H1 (cell line): ENCODE measurements at regions not wholly inside any gene's neighbourhood (a gene's known extent, or its start where the extent isn't known, plus 50 kb on each side); places are given as distances from the start of the nearest gene placed in this dataset.

Source experiments
- CTCF ChIA-PET: fragments of 300-600 bp; sonication (Branson Sonifier 250); formaldehyde crosslinking; loops from one replicate; lab custom pipeline; 2021; ENCODE audit not compliant: partially characterized antibody; lab: Charles Lee
- POLR2A ChIA-PET: fragments of 300-600 bp; sonication (Branson Sonifier 250); formaldehyde crosslinking; loops from one replicate; lab custom pipeline; 2021; ENCODE audit warnings: inconsistent platforms; ENCODE audit not compliant: partially characterized antibody; lab: Charles Lee
- DNase-seq, 2 experiments: peaks; one replicate each; pipeline versions ENCODE4 v3.0.0 to v3.0.0-alpha.2; 2010 to 2022; ENCODE audit warnings: low spot score in 2 of 2, low read depth in 1 of 2, mixed read lengths in 1 of 2
- FAIRE-seq: peaks from 2 replicates; lab custom pipeline; 2011; peaks lifted over from hg19 to GRCh38; lab: Jason Lieb, UNC
- H2AFZ ChIP-seq: 2 replicates; pipeline ENCODE4 v1.8.1; 2012; ENCODE audit warnings: low read length, inconsistent platforms
- H2AK5ac ChIP-seq: 2 replicates; pipeline ENCODE4 v1.6.1; 2013; ENCODE audit warnings: low read depth, low read length
- H2BK120ac ChIP-seq: replicated peaks from 2 replicates; pipeline ENCODE3; 2013; ENCODE audit warnings: low read depth, low read length, inconsistent platforms
- H2BK12ac ChIP-seq: 2 replicates; pipeline ENCODE4 v1.6.1; 2013; ENCODE audit warnings: low read depth, low read length
- H2BK15ac ChIP-seq: 2 replicates; pipeline ENCODE4 v1.6.1; 2013; ENCODE audit warnings: low read length
- H2BK20ac ChIP-seq: 2 replicates; pipeline ENCODE4 v1.6.1; 2013; ENCODE audit warnings: low read length
- H2BK5ac ChIP-seq: 2 replicates; pipeline ENCODE4 v1.6.1; 2013; ENCODE audit warnings: low read depth, low read length
- H3K14ac ChIP-seq: 2 replicates; pipeline ENCODE4 v1.6.1; 2013; ENCODE audit warnings: inconsistent platforms; ENCODE audit not compliant: insufficient read length
- H3K18ac ChIP-seq: 2 replicates; pipeline ENCODE4 v1.6.1; 2013; ENCODE audit warnings: low read length; ENCODE audit errors: extremely low read depth
- H3K23ac ChIP-seq: 2 replicates; pipeline ENCODE4 v1.6.1; 2013; ENCODE audit warnings: inconsistent platforms; ENCODE audit not compliant: insufficient read length
- H3K23me2 ChIP-seq: 2 replicates; pipeline ENCODE4 v1.6.1; 2013; ENCODE audit warnings: low read depth, low read length
- H3K27ac ChIP-seq: 2 replicates; pipeline ENCODE4 v1.6.1; 2011; ENCODE audit warnings: low read depth, low read length, inconsistent platforms
- H3K27me3 ChIP-seq, 4 experiments: replicated peaks in 1 of 4; 1 replicate in 1 of 4; 2 replicates in 3 of 4; pipeline versions ENCODE4 v1.6.1 to v1.8.1; 2011 to 2013; ENCODE audit warnings: low read length in 3 of 4, mild to moderate bottlenecking in 3 of 4, inconsistent platforms in 2 of 4, mixed read lengths in 2 of 4, moderate library complexity in 1 of 4; ENCODE audit not compliant: control insufficient read depth in 3 of 4, insufficient read depth in 3 of 4; ENCODE audit errors: extremely low read depth in 1 of 4
- H3K36me3 ChIP-seq, 4 experiments: 2 replicates each; pipeline versions ENCODE4 v1.6.1 to v1.8.1; 2011 to 2013; ENCODE audit warnings: mild to moderate bottlenecking in 4 of 4, low read length in 3 of 4, moderate library complexity in 2 of 4, control low read depth in 1 of 4, inconsistent platforms in 1 of 4; ENCODE audit not compliant: insufficient read depth in 4 of 4, control insufficient read depth in 2 of 4
- H3K4ac ChIP-seq: replicated peaks from 2 replicates; pipeline ENCODE3; 2013; ENCODE audit warnings: low read length, low read depth, mixed read lengths, inconsistent platforms; ENCODE audit not compliant: insufficient read length
- H3K4me1 ChIP-seq, 4 experiments: replicated peaks in 1 of 4; 1 replicate in 1 of 4; 2 replicates in 3 of 4; pipeline versions ENCODE4 v1.6.1 to v1.8.1; 2011 to 2013; ENCODE audit warnings: low read length in 3 of 4, inconsistent platforms in 2 of 4, mixed read lengths in 1 of 4; ENCODE audit not compliant: insufficient read depth in 4 of 4, control insufficient read depth in 3 of 4
- H3K4me2 ChIP-seq, 2 experiments: 2 replicates each; pipeline versions ENCODE4 v1.6.1 to v1.8.1; 2011 to 2013; ENCODE audit warnings: low read depth in 2 of 2, low read length in 2 of 2, control low read depth in 1 of 2, inconsistent platforms in 1 of 2, mild to moderate bottlenecking in 1 of 2; ENCODE audit not compliant: insufficient read depth in 1 of 2
- H3K4me3 ChIP-seq, 4 experiments: fragments of 200-600, 300-600 bp in 1 of 4; sonication (generic), shearing (Covaris generic), sonication (Bioruptor Twin) in 1 of 4; 2 replicates each; pipeline versions ENCODE4 v1.5.1 to v1.8.1; 2011 to 2016; ENCODE audit warnings: low read length in 4 of 4, low read depth in 3 of 4, control low read depth in 2 of 4, inconsistent platforms in 2 of 4, mild to moderate bottlenecking in 2 of 4, mixed read lengths in 1 of 4, moderate library complexity in 1 of 4; ENCODE audit not compliant: insufficient read depth in 2 of 4; ENCODE audit errors: extremely low read depth in 1 of 4
- H3K56ac ChIP-seq: replicated peaks from 2 replicates; pipeline ENCODE3; 2013; ENCODE audit warnings: low read depth, mild to moderate bottlenecking, mixed read lengths, low read length, inconsistent platforms; ENCODE audit not compliant: insufficient read length
- H3K79me1 ChIP-seq: 2 replicates; pipeline ENCODE4 v1.6.1; 2013; ENCODE audit warnings: low read depth, low read length, control low read depth
- H3K79me2 ChIP-seq, 2 experiments: 2 replicates each; pipeline versions ENCODE4 v1.6.1 to v1.8.1; 2012 to 2013; ENCODE audit warnings: low read length in 2 of 2, mild to moderate bottlenecking in 2 of 2, inconsistent platforms in 1 of 2; ENCODE audit not compliant: insufficient read depth in 2 of 2, control insufficient read depth in 1 of 2
- H3K9ac ChIP-seq, 4 experiments: replicated peaks in 1 of 4; 1 replicate in 1 of 4; 2 replicates in 3 of 4; pipeline versions ENCODE4 v1.6.1 to v1.8.1; 2011 to 2013; ENCODE audit warnings: low read depth in 3 of 4, low read length in 3 of 4, control low read depth in 2 of 4, mild to moderate bottlenecking in 2 of 4, moderate library complexity in 2 of 4, inconsistent platforms in 1 of 4; ENCODE audit errors: extremely low read depth in 1 of 4
- H3K9me3 ChIP-seq, 2 experiments: 2 replicates each; pipeline versions ENCODE4 v1.6.1 to v1.8.1; 2012 to 2013; ENCODE audit warnings: mild to moderate bottlenecking in 2 of 2, moderate library complexity in 2 of 2, control low read depth in 1 of 2, inconsistent platforms in 1 of 2, low read depth in 1 of 2, low read length in 1 of 2, mixed read lengths in 1 of 2; ENCODE audit not compliant: insufficient read depth in 2 of 2
- H4K20me1 ChIP-seq, 2 experiments: replicated peaks in 1 of 2; 2 replicates each; pipeline versions ENCODE3 to v1.8.1; 2011 to 2013; ENCODE audit warnings: inconsistent platforms in 2 of 2, low read length in 2 of 2, mild to moderate bottlenecking in 1 of 2; ENCODE audit not compliant: insufficient read depth in 2 of 2, control insufficient read depth in 1 of 2
- H4K5ac ChIP-seq: 2 replicates; pipeline ENCODE4 v1.6.1; 2013; ENCODE audit warnings: low read length, low read depth, mixed read lengths, inconsistent platforms; ENCODE audit not compliant: insufficient read length
- H4K8ac ChIP-seq: 2 replicates; pipeline ENCODE4 v1.8.0; 2013; ENCODE audit warnings: mild to moderate bottlenecking, moderate library complexity, low read length, inconsistent platforms; ENCODE audit not compliant: insufficient read depth; ENCODE audit errors: extremely low read depth
- H4K91ac ChIP-seq: replicated peaks from 2 replicates; pipeline ENCODE3; 2013; ENCODE audit warnings: low read length, mixed read lengths, inconsistent platforms; ENCODE audit not compliant: insufficient read length
- BACH1 ChIP-seq: IDR thresholded peaks from 2 replicates; pipeline ENCODE4 v1.6.1; 2012; ENCODE audit warnings: low read length, improper control_type of control experiment
- FOSL1 ChIP-seq: IDR thresholded peaks from 2 replicates; pipeline ENCODE4 v1.6.1; 2011; ENCODE audit warnings: mild to moderate bottlenecking, low read depth, low read length, moderate library complexity; ENCODE audit not compliant: insufficient read depth
- GTF2F1 ChIP-seq: IDR thresholded peaks from 2 replicates; pipeline ENCODE4 v1.6.1; 2012; ENCODE audit warnings: low read depth, low read length, improper control_type of control experiment, borderline replicate concordance
- NANOG ChIP-seq: IDR thresholded peaks from 2 replicates; pipeline ENCODE4 v1.6.1; 2011; ENCODE audit warnings: low read length, low read depth, mild to moderate bottlenecking, inconsistent platforms; ENCODE audit not compliant: insufficient read depth, poor library complexity, severe bottlenecking
- RFX5 ChIP-seq: IDR thresholded peaks from 2 replicates; pipeline ENCODE4 v1.6.1; 2011; ENCODE audit warnings: low read depth, low read length, improper control_type of control experiment, borderline replicate concordance
- SUZ12 ChIP-seq: fragments of 200-600 bp; sonication (generic); IDR thresholded peaks from 2 replicates; pipeline ENCODE4 v1.6.1; 2012; ENCODE audit warnings: mild to moderate bottlenecking, inconsistent platforms, low read length, moderate library complexity, mixed read lengths
- TAF7 ChIP-seq: optimal IDR thresholded peaks from 2 replicates; pipeline ENCODE3; 2011; ENCODE audit warnings: low read depth, mild to moderate bottlenecking, inconsistent platforms, low read length, moderate library complexity, borderline replicate concordance
- WGBS, 2 experiments: shearing (Covaris generic) in 1 of 2; methylation state at CpG; one replicate each; pipeline versions ENCODE4 v1.1.6 to v1.1.7; 2013 to 2015; ENCODE audit warnings: low lambda C conversion rate in 2 of 2, mixed read lengths in 2 of 2, inconsistent platforms in 1 of 2, low coverage in 1 of 2, missing lambda C conversion rate in 1 of 2; ENCODE audit not compliant: insufficient replicate concordance in 2 of 2, insufficient coverage in 1 of 2, insufficient read length in 1 of 2; ENCODE audit errors: extremely low coverage in 1 of 2, missing lambda C conversion rate in 1 of 2; 5-methylcytosine and 5-hydroxymethylcytosine counted together
- TF ChIP-seq, protein P1 (sequence below): IDR thresholded peaks from 2 replicates; pipeline ENCODE4 v1.6.1; 2011; ENCODE audit warnings: low read depth, mild to moderate bottlenecking, low read length; ENCODE audit not compliant: insufficient read depth
- TF ChIP-seq, protein P2 (sequence below): IDR thresholded peaks from 2 replicates; pipeline ENCODE4 v1.6.1; 2011; ENCODE audit warnings: low read length, improper control_type of control experiment
- TF ChIP-seq, protein P3 (sequence below): IDR thresholded peaks from 2 replicates; pipeline ENCODE4 v1.6.1; 2012; ENCODE audit warnings: low read length, inconsistent platforms

DNA sequence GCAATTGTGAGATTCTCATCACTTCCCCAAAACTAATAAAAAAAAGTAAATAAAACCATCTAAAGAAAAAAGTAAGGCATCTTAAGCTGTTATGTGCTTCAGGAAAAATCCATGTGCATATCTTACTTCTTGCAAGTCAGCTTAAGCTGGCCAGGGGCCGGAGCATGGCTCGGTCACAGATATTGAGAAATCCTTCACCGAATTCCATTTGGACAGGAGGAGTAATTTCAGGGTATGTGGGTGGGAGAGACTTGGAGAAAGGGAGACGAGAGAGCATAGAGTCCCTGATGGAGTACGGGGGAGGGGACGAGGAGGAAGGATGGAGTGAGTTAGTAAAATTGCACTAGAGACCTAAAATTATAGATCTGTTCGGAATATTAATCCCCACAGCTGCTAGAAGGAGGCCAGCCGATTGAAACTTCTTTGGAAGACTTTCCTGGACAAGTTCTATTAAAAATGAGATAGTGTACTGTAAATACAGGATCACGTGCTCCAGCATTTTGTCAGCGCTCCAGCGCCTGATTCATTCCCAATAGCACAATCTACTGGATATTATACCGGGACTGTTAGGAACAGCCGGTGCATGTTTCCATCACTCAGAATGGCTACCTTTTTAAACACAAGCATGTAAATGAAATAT, 438.5 kb downstream of the ZNF516 start:
- no peak overlapping the region for H4K91ac ChIP-seq
- H3K56ac ChIP-seq = no peak overlapping the region
- no peaks in the 10 kb centered on the region for H3K4me1 ChIP-seq
- H3K79me1 ChIP-seq = no peaks in the 10 kb centered on the region
- H3K9me3 ChIP-seq = no peaks in the 10 kb centered on the region
- H3K9ac ChIP-seq = no peak overlapping the region
- H2BK20ac ChIP-seq = no peak overlapping the region
- no peak overlapping the region for H4K5ac ChIP-seq
- no peaks in the 10 kb centered on the region for H3K27me3 ChIP-seq
- H2BK12ac ChIP-seq = no peak overlapping the region
- ChIA-PET CTCF (interaction anchor here (0.6 kb wide), 1 partner anchor 268 kb away, joined by 3 read pairs; no protein-coding TSS in a partner anchor), POLR2A (no interaction called here)
- H2BK15ac ChIP-seq = no peak overlapping the region
- no peak overlapping the region for H4K8ac ChIP-seq
- no peak overlapping the region for H2BK120ac ChIP-seq
- H3K79me2 ChIP-seq = no peaks in the 10 kb centered on the region
- H3K23me2 ChIP-seq = no peaks in the 10 kb centered on the region
- no peak overlapping the region for H2AFZ ChIP-seq
- no peak overlapping the region for H3K18ac ChIP-seq
- no peak overlapping the region for H3K4ac ChIP-seq
- no peak overlapping the region for H2AK5ac ChIP-seq
- H3K4me3 ChIP-seq = no peak overlapping the region
- no peak overlapping the region for H3K23ac ChIP-seq
- H2BK5ac ChIP-seq = no peak overlapping the region
- no peak overlapping the region for H3K14ac ChIP-seq
- DNase-seq (no peak), FAIRE-seq (no peak)
- H3K36me3 ChIP-seq = no peaks in the 10 kb centered on the region
- no peaks in the 10 kb centered on the region for H4K20me1 ChIP-seq
- 93% methylated on average over 13 of the region's 13 CpGs; no CpG with 5 or more reads in 1 of the 2 experiments for WGBS, 2 experiments
- no peak overlapping the region for H3K4me2 ChIP-seq
- H3K27ac ChIP-seq = no peak overlapping the region
- no peak for TF ChIP-seq FOSL1
- TF ChIP-seq, protein P1, sequence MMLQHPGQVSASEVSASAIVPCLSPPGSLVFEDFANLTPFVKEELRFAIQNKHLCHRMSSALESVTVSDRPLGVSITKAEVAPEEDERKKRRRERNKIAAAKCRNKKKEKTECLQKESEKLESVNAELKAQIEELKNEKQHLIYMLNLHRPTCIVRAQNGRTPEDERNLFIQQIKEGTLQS = no peak
- TF ChIP-seq, protein P2, sequence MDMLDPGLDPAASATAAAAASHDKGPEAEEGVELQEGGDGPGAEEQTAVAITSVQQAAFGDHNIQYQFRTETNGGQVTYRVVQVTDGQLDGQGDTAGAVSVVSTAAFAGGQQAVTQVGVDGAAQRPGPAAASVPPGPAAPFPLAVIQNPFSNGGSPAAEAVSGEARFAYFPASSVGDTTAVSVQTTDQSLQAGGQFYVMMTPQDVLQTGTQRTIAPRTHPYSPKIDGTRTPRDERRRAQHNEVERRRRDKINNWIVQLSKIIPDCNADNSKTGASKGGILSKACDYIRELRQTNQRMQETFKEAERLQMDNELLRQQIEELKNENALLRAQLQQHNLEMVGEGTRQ = no peak
- TF ChIP-seq NANOG = no peak
- TF ChIP-seq, protein P3, sequence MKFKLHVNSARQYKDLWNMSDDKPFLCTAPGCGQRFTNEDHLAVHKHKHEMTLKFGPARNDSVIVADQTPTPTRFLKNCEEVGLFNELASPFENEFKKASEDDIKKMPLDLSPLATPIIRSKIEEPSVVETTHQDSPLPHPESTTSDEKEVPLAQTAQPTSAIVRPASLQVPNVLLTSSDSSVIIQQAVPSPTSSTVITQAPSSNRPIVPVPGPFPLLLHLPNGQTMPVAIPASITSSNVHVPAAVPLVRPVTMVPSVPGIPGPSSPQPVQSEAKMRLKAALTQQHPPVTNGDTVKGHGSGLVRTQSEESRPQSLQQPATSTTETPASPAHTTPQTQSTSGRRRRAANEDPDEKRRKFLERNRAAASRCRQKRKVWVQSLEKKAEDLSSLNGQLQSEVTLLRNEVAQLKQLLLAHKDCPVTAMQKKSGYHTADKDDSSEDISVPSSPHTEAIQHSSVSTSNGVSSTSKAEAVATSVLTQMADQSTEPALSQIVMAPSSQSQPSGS = no peak
- no peak for TF ChIP-seq BACH1
- no peak for TF ChIP-seq TAF7
- TF ChIP-seq GTF2F1 = no peak
- no peak for TF ChIP-seq RFX5
- TF ChIP-seq SUZ12 = no peak
